B cell (primary cell): ENCODE measurements at regions not wholly inside any gene's neighbourhood (a gene's known extent, or its start where the extent isn't known, plus 50 kb on each side); places are given as distances from the start of the nearest gene placed in this dataset.

Experiments used
- EZH2 ChIP-seq: IDR thresholded peaks from 2 replicates; pipeline ENCODE4 v1.6.1; 2012; ENCODE audit warnings: borderline replicate concordance, low read depth, mild to moderate bottlenecking, moderate library complexity, low read length; ENCODE audit not compliant: insufficient read depth, poor library complexity, severe bottlenecking
- TF ChIP-seq, protein P1 (sequence below): fragments of 200-600 bp; IDR thresholded peaks from one replicate; pipeline ENCODE4 v1.8.0; 2022; ENCODE audit warnings: antibody characterized with exemption, mild to moderate bottlenecking

DNA sequence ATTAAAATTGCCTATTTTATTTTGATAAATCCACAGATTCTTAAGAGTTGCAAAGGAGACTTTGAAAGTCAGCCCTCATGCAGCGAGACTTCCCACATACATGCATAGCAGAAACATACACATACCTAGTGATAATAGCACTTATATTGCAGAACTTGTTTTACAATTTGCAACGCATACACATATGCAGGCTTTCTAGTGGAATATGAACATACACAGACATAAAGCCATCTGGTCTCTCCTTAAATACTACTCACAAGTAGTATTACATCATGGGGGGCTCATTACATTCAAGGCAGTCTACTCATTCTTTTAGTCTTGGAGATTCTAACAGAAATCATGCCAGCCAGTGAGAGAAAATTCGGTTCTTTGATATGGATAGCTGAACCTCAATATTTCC lies 295.1 kb upstream of the RND3 start:
- TF ChIP-seq, protein P1, sequence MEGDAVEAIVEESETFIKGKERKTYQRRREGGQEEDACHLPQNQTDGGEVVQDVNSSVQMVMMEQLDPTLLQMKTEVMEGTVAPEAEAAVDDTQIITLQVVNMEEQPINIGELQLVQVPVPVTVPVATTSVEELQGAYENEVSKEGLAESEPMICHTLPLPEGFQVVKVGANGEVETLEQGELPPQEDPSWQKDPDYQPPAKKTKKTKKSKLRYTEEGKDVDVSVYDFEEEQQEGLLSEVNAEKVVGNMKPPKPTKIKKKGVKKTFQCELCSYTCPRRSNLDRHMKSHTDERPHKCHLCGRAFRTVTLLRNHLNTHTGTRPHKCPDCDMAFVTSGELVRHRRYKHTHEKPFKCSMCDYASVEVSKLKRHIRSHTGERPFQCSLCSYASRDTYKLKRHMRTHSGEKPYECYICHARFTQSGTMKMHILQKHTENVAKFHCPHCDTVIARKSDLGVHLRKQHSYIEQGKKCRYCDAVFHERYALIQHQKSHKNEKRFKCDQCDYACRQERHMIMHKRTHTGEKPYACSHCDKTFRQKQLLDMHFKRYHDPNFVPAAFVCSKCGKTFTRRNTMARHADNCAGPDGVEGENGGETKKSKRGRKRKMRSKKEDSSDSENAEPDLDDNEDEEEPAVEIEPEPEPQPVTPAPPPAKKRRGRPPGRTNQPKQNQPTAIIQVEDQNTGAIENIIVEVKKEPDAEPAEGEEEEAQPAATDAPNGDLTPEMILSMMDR = no peak
- TF ChIP-seq EZH2 = no peak
